ENCODE measurements at regions not wholly inside any gene's neighbourhood (a gene's known extent, or its start where the extent isn't known, plus 50 kb on each side); places are given as distances from the start of the nearest gene placed in this dataset.

- DNase-seq = no peak
Observed at GRCh38 chr10:129033790-129034272, 433.2 kb upstream of the MGMT start.

- no peak for DNase-seq
Observed at GRCh38 chr10:129035052-129035827, 431.8 kb upstream of the MGMT start.

- DNase-seq = no peak
Observed at GRCh38 chr10:129038522-129038921, 428.5 kb upstream of the MGMT start.

- DNase-seq = no peak
Observed at GRCh38 chr10:129039406-129040370, 427.4 kb upstream of the MGMT start.

DNA sequence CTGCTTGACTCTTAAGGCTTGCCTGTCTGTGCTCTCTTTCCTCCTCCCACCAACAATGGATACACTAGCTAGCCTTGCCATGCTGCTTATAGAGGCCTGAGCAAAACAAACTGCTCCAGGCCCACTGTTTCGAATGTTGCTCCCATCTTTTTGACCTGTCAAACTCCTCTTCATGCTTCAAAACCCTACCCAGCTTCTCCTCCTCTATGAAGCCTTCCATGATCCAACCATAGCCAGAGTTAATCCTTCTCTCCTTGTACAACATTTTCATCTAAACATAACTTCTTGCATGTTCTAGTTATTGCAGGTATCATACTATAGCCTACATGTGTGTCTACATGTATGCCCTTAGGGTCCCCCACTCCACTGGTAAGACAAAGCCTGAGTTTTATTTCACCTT lies 426.7 kb upstream of the MGMT start:
- DNase-seq = no peak

DNA sequence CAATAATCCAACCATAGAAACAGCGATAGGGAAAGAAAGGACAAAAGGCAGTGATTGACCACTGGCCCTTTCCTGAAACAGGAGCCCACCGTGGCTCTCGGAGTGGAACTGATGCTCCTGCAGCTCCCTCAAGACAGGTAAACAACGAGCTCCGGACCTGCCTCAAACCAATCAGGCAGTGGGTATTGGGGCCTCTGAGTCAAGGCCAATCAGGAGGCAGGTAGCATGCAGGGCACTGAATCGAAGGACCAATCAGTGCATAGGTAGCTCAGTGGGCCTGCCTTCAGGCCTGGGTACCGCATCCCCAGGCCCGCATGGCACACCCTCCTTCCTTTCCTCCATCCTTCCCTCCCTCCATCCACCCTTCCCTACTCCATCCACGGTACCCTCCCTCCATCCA lies 425.1 kb upstream of the MGMT start:
- DNase-seq = no peak

GRCh38 chr10:129042776-129043595 lies 424.1 kb upstream of the MGMT start:
- no peak for DNase-seq

DNA sequence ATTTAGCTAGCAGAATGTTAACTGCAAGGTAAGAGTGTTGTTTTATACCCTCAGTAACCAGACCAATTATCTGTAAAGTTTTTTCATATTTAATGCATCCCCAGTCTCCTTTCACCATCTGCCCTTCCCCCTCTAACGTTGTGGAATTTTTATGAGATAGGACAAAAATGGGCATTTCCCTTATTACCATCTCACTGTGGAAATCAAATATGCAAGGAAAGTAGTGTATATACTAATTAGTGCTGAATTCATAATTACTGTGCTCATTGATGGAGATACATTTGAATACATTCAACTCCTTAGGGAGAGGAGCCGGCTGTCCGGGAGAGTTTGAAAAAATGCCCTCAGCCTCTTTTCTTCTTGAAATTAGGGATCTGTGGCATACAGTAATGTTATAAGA lies 423.4 kb upstream of the MGMT start:
- no peak for DNase-seq

GRCh38 chr10:129045599-129045998 lies 421.4 kb upstream of the MGMT start:
- DNase-seq = no peak

- no peak for DNase-seq
Observed at GRCh38 chr10:129046065-129046681, 420.9 kb upstream of the MGMT start.

DNA sequence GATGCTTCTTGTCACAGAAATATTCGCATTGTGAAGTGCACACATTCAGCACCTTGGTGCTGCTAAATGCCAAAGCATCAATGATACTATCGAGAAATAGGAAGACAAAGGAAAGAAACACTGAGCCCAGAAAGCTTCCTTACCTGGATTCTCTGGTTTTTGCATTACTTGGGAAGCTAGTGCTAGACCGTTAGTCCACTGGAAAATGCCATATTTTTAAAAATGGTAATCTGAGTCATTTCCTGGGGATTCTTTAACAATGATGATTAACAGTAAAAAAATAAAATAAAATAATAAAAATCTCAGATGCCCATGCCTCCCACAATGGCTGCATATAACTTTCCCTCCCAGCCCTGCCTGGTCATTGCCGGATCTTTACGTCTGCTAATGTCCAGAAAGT lies 420.1 kb upstream of the MGMT start:
- no peak for DNase-seq

DNA sequence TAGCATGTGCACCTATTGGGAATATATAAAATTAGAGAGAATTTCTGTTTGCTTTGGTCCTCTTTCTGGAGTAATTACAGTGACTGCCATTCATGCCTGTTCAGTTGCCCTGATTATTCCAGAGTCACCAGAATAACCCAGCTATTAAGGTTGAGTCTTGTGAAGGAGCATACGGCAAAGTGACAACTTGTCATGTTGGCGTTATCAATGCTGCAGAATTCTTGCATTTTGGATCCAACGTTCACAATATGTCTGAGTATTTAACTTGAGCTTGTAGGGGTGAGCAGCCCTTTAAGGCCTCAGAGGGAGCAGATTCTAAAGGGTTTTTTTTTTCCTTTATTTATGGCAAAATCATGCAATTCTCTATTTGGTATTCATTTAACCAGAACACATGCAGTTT lies 419.4 kb upstream of the MGMT start:
- DNase-seq = no peak

DNA sequence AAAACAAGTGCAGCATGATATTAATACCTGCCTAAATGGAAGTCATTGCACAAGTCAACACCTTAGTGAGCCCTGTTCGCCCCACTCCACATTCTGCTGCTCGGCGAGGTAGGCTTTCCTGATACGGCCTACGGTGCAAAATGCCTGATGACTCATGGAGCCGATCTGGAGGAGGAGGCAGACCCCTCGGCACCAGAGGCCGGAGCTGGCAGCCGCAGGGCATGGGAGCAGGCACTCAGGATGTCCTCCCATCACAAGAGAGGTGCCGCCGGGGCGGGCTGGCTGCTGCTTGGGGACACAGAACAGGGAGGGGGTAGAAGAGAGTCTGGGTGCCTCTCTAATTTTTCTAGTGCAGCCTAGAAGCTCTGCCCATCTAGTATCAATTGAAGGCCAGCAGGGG lies 418.5 kb upstream of the MGMT start:
- no peak for DNase-seq

DNA sequence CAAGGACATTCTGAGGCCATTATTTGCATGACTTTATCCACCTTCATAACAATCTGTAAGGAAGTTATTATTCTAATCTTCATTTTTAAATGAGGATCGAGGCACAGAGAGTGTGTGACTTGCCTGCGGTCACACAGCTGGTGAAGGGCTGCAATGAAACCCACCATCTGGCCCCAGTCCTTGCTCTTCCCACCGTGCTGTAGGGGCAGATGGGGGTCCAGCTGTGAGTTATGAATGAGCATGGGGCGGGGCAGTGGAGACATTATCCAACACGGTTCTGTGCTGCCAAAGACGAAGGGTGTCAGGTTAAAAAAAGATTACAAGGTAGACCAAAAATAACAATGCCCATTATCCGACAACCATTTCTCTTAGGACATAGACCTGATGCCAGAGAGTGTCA lies 417.5 kb upstream of the MGMT start:
- no peak for DNase-seq

- no peak for DNase-seq
Observed at GRCh38 chr10:129055225-129055624, 411.8 kb upstream of the MGMT start.

DNA sequence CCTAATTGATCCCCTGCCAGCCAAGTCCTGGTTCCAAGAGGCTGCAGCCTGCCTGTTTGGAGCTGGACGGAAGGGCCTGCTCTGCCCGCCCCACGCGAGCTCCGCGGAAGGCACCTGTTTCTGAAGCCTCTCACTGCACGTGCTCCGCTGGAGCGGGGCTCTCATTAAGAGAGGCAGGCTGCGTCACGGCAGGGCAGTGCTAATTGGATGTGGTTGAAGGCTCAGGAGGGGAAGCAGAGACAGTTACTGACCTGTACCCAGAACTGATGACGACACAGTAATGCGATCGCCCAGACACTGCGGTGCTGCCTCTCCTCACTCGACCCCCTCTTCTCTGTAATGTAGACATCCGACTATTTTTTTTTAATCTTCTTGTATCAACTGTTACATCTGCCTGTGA lies 411.1 kb upstream of the MGMT start:
- no peak for DNase-seq

DNA sequence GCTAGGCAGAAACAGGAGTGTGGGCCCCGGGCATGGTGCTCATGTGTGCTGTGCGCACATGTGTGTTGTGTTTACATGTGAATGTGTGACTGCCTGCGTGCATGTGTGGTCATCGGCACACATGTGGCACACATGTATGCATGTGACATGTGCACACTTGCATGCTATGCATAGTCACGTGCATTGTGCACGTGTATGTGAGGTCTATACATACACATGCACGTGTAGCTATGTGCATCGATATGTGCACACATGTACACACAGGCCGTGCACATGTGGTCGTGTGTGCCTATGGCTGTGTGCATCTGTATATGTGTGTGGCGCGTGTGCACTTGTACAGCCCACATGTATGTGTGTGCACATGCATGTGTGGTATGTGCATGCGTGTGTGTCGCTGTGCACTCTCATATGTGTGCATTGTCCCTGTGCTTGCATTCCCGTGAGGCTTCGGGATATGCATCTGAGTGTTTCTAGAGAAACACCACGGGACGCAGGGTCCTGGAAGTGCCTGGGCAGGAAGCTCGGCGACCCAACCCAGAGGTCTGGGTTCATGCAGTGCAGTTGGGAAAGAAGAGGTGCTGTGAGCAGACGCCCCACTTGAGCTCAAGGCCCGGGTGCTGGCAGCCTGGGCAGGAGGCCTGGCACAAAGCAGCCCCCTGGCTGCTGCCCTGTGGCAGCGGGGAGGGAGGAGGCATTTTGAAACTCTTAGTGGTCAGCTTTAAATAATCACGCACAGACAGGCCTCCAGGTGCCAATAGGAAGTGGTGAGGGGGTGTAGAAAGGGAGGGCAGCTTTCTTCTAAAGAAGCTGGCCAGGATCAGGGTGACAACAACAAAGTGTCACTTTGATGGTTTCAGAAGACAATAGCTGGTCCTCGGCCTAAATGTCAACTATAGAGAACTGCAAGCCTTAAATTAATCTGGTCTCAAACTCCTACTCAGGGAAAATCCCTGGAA lies 410.0 kb upstream of the MGMT start:
- DNase-seq = no peak

- no peak for DNase-seq
Observed at GRCh38 chr10:129057856-129058663, 409.0 kb upstream of the MGMT start.

GRCh38 chr10:129058664-129059155 lies 408.3 kb upstream of the MGMT start:
- DNase-seq = no peak

DNA sequence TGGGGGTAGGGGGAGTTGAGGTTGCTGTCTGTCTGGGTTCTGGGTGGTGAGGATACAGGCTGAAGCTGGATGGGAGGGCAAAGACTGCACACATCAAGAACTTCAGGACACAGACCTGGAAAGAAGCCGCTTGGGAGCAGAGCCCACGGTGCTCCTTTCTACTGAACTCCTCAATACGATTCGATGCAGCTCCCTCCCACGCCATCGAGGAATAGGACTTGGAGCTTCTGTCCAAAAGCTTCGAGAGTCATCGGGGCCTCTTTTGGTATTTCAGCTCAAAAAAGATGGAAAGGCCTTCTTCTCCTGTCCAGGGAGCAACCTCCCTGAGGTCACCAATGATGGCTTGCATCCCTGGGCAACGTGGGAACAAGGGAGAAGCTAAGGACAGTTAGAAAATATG lies 407.1 kb upstream of the MGMT start:
- DNase-seq = no peak

Data from EL (cell line).